Inflammatory macrophage treated with lipopolysaccharide for 4 hours (primary cell): ENCODE measurements at regions not wholly inside any gene's neighbourhood (a gene's known extent, or its start where the extent isn't known, plus 50 kb on each side); places are given as distances from the start of the nearest gene placed in this dataset.
"Not testable (repeated sequence)": the region's sequence is repeated elsewhere in the genome, so short reads cannot be mapped to it uniquely, and the experiment has no call there.

Experiments used
- DNase-seq: peaks from one replicate; pipeline ENCODE4 v3.0.0-alpha.2; 2020

DNA sequence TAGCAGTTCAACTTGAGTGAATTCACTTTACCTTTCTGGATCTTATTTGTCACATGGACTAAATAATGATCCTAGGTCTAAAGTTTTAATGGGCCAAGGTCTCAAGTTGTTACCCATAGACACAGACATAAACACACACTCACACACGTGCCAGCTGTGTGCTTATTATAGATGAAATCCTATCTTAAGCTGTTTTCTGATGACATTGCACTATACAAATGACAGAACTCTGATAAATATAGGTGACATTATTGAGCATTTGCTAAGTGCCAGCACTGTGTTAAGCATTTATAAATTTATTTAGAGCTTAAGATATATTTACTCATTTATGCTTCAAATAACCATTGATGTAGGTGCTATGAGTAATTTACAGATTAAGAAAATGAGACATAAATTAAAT, 474.4 kb upstream of the NR5A2 start:
- DNase-seq: no peak

DNA sequence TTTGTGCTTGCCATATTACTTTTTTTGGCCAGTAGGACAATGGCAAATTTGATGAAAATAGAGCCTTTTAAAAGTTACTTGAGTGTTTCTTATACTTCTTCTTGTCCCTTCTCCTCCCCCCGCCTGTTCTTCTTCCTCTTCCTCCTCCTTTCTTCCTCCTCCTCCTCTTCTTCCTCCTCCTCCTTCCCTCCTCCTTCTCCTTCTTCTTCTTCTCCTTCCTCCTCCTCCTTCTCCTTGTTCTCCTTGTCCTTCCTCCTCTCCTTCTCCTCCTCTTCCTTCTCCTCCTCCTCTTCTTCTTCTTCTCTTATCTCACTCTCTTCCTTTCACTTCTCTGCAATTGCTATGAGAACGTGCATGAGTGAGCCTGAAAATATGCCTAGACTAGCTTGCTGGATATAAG, 466.2 kb upstream of the NR5A2 start:
- no peak for DNase-seq

DNA sequence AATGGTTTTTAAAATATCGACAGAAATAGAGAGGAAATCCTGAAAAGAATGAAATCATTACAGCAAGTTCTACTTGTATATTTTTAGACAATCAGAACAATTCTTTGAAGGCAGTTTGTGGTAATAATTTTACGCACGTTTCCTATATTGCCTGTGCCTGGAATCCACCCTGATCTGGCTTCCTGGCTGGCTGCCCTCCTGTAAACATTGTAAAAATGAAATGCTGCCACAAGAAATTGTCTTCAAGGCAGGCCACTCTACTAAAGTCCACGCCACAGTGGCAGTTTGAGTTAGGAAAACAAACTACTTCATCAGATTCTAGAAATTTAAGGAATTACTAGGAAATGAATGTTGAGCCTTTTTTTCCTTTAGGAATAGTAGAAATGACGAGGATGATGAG, 454.5 kb upstream of the NR5A2 start:
- no peak for DNase-seq

DNA sequence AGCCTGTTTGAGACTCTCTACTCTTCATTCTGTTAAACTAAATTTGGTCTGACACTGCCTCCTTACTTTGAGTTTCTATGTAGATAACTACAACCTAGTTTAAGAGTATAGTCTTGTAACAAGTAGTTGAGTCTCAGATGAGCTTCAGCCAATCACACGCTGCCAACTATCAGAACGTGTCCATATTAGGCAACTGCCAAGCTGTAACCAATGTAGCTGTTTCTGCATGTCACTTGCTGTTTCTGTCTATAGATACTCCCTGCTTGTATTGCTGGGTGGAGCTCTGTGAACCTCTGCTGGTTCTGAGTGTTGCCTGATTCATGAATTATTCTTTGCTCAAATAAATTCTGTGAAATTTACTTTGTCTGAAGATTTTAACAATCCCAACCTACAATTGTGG, 452.6 kb upstream of the NR5A2 start:
- DNase-seq: no peak

DNA sequence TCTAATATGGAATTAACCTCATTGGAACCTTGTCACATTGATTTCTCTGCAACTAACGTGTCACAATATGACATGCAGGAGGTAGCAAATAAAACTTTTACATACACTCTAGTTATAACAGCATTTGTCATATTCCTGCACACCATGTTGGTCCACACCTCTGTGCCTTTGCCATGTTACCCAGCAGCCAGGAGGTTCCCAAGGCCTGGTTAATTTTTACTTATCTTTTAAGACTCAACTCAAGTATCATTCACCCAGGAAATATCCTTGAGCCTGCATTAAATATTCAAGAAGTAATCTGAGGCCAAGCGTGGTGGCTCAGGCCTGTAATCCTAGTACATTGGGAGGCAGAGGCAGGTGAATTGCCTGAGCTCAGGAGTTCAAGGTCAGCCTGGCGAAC, 447.2 kb upstream of the NR5A2 start:
- DNase-seq: no peak

DNA sequence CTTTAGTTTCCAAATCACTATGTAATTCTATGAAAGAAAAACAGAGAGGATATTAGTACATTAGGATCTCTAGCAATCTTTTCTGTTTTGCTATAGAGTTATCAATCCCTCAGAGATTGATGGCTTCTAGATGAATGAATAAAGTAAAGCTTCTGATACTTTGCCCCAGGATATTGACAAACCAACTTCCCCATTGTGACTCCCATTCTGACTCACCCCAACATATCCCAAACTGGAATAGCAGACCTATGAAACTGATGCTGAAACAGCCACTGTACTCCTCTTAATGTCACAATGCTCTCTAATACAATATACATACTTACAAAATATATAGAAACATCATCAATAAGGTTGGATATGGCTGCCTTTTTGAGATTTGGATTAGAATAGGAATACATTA, 442.1 kb upstream of the NR5A2 start:
- DNase-seq: peak; percentile 18

DNA sequence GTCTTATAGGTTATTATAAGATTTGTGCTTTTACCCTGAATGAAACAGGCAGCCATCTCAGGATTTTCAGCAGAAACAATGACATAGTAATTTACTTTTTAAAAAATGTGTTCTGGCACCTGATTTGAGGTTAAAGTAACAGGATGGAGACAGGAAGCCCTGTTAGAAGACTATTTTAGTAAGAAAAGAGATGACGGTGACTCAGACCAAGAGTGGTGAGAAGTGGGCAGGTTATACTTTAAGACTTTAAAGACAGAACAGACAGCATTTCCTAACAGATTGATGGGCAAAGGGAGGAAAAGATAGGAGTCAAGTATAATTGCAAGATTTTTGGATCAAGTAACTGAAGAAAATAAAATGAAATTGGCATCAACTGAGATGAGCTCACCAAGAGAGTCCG, 436.8 kb upstream of the NR5A2 start:
- DNase-seq: no peak

DNA sequence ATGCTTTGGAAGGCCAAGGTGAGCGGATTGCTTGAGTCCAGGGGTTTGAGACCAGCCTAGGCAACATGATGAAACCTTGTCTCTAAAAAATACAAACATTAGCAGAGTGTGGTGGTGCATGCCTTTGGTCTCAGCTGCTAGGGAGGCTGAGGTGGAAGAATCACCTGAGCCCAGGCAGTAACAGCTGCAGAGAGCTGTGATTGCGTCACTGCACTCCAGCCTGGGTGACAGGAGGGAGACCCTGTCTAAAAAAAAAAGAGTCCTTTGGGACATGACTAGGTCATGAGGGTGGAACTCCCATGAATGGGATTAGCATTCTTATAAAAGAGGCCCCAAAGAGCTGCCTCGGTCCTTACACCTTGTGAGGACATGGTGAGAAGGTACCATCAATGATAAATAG, 436.0 kb upstream of the NR5A2 start:
- DNase-seq: no peak

DNA sequence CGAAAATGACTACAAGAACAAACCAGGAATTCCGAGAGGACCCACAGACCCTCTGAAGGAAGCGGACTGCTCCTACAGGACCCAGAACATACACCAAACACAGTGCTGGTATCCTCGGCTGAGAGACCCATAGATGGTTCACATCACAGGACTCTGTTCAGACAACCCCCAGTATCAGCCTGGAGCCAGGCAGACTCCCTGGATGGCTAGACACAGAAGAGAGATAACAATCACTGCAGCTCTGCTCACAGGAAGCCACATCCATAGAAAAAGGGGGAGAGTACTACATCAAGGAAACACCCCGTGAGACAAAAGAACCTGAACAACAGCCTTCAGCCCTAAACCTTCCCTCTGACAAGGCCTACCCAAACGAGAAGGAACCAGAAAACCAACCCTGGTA, 434.0 kb upstream of the NR5A2 start:
- no peak for DNase-seq

DNA sequence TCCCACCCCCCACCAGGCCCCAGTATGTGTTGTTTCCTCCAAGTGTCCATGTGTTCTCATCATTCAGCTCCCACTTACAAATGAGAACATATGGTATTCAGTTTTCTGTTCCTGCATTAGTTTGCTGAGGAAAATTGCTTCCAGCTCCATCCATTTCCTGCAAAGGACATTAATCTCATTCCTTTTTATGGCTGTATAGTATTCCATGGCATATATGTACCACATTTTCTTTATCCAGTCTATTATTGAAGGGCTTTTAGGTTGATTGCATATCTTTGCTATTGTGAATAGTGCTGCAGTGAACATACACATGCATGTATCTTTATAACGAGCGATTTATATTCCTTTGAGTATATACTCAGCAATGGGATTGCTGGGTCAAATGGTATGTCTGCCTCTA, 431.1 kb upstream of the NR5A2 start:
- DNase-seq: not testable (repeated sequence)

DNA sequence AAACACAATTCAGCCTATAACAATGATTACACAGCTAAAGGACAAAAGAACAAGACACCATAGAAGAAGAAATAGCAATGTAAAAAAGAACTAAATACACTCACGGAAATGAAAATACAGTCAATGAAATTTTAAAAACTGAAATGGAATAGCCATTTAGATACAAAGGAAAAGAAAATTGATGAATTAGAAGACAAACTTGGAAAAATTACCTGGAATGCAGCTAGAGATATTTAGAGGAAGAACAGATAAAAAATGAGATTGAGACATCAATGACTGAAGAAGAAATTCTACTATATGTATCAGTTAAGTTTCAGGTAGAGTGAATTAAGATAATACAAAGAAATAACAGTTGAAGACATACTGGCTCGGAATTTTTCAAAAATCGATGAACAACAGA, 430.4 kb upstream of the NR5A2 start:
- DNase-seq: no peak

DNA sequence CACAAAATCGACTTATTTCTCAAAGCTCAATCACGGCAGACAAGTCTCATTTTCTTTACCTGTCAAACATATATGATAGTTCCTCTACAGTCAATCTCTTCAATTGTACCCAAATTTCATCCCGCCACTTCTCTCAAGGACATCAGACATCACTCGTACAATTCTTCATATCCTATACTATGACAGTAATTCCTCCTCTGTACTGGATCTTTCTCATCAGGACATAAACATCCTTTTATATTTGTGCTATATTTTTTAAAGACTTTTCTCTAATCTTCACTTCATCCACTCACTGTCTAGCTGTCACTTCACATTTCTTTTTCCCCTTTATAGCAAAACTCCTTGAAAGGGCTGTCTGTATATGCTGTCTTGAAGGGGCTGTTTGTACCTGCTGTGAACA, 419.1 kb upstream of the NR5A2 start:
- DNase-seq: no peak

DNA sequence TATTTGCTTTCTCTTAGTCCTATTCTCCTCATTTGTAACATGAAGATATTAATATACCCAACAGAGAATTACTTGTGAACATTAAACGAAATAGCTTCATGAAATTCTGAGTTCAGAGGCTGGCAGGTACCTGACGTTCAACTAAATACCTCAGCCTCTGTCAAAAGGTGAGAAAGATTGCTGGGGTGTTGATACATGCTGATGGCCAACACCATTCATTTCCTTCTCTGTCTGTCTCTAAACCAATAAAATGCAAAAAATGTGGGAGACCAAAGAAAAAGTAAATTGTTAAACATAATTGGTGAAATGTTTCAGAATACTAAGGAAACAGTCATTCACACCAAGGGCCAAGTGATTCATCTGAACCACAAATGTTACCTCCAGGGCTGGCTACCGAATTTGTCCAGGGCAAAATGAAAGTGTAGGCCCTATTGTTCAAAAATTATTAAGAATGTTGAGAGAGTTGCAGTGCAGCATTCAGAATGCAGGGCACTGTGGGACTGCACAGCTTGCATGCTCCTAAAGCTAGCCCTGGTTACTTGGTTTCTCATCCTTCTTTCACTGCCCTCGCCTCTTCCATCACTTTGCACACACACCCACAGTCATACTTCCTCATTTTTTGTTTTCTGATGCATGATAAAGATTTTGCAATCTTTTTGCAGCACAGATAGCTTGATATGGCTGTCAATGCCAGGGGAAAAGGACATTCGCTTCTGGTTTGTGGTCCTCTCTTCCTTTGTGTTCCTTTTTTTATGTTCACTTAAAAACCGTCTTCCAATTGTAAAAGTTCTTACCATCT, 414.3 kb upstream of the NR5A2 start:
- DNase-seq: peak; percentile 76

DNA sequence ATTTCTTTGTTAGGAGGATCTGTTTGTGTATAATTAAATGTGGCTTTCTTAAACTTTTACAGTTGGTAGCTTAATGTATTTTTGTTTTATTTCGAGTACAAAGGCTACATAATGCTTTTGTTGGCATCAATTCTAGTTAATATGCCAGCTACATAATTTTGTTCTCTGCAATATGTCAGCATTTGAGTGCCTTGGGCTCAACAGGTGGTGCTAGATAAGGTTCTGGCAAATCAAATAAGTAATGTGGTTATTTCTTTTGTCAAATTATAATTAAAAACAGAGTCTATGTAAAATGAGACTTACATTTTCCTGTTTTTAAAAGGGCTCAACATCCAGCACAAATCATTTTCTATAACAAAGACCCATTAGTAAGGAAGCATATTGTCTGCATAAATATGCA, 410.6 kb upstream of the NR5A2 start:
- no peak for DNase-seq

DNA sequence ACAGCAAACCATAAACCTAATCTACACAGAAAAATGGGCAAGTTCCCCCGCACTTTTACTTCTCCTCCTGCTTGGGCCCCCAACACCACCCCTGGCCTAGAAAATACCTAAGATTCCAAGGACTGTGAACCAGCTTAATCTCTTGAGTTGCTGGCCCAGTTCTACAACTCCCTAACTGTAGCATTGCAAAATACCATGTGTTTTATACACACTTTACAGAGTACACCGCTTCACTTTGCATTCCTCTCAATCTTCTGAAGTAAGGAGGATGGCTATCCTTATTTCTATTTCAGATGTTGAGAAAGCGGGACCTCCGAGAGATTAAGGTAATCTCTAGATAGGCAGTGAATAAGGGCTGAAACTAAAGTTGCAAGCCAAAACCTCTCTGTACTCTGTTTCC, 408.3 kb upstream of the NR5A2 start:
- DNase-seq: no peak

DNA sequence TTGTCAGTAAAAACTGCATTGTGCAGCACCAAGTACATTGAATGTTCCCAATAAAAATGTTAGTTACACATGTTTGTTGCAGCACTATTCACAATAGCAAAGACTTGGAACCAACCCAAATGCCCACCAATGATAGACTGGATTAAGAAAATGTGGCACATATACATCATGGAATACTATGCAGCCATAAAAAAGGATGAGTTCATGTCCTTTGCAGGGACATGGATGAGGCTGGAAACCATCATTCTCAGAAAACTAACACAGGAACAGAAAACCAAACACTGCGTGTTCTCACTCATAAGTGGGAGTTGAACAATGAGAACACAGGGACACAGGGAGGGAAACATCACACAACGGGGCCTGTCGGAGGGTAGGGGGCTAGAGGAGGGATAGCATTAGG, 401.3 kb upstream of the NR5A2 start:
- not testable (repeated sequence) for DNase-seq

DNA sequence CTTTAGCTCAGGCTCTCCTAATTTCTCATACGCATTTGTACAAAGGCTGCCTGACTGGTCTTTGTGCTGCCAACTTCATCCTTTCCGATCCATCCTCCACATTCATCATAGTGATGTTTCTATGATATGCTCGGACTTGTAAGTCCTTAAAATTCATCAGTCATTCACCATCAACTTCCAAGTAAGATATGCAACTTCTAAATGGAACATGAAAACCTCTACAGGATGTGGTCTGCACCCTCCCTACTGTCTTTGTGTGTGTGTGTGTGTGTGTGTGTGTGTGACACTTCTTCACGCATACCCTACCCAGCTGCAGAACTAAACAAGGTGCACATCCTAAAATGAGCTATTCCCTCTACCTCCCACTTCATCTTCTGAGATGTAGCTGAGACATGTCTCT, 397.9 kb upstream of the NR5A2 start:
- DNase-seq: no peak

DNA sequence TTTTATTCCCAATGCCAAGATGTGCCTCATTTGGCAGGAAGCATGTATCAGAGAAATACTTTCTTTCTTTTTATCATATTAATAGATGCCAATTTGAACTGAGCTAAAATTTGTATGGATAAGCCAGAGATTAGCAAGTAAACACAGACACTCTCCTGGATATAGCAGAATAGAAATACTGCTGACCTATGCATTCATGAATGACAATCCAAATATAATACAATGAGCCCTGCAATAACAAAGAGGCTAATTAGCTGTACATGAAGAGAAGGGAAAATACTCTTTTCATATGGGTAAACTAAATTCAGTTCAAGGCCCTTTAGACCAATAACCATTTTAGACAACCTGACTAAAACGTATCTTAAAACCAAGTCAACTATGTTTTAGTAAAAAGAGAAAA, 388.1 kb upstream of the NR5A2 start:
- no peak for DNase-seq

DNA sequence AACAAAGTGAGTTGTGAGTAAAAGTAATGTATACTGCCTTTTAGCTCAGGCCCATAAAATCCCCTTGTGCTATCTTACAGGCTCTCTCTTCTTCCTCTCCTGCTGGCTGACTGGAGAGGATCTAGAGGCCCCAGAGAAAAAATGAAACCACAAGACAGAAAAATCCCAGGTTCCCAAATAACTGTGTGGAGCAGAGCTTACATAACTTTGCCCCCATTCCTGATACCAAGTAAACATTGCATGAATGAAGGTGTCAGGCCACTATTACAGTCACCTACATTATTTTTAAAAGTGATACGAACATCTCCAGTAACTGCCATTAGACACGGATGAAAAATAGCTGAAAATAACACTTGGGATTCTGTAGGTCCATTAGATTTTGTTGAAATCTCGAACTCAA, 386.0 kb upstream of the NR5A2 start:
- DNase-seq: no peak

DNA sequence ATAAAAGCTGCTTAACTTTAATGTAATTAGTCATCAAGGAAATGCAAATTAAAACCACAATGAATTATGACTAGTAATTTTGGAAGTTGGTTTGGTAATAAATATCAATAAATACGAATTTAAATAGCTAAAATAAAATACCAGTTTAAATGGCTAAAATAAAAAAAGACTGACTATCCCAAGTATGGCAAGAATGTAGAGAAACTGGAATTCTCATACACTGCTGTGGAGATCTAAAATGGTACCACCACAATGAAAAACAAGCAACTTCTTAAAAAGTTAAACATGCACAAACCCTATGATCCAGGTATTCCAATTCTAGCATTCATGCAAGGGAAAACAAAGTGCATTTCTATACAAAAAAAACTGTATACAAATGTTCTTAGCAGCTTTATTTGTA, 382.6 kb upstream of the NR5A2 start:
- no peak for DNase-seq

DNA sequence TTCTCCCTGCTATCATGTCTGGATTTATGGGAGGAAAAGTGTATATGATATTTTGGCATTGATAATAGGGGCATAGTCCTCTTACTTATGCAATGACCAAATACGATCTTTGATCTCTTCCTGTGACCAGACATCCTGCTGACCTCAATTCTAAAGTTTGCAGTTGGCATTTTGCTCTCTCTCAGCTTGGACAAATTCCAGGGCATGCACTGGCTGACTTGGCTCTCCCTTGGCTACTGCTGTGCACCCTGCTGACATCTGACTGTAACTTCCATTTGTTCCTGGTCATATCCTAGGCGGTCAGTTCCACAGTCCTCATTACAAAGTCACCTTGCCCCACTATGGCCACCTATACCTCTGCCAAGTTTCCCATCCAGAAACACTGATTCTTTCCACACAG, 380.7 kb upstream of the NR5A2 start:
- DNase-seq: no peak

DNA sequence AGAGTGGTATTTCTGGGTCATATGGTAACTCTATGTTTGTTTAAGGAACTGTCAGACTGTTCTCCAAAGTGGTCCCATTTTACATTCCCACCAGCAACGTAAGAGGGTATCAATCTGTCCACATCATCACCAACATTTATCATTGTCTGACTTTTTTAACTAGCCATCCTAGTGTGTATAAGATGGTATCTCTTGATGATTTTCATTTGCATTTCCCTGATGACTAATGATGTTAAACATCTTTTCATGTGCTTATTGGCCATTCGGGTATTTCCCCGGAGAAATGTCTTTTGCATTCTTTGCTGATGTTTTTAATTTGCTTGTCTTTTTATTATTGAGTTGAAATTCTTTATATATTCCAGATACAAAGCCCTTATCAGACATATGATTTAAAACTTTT, 370.1 kb upstream of the NR5A2 start:
- no peak for DNase-seq

DNA sequence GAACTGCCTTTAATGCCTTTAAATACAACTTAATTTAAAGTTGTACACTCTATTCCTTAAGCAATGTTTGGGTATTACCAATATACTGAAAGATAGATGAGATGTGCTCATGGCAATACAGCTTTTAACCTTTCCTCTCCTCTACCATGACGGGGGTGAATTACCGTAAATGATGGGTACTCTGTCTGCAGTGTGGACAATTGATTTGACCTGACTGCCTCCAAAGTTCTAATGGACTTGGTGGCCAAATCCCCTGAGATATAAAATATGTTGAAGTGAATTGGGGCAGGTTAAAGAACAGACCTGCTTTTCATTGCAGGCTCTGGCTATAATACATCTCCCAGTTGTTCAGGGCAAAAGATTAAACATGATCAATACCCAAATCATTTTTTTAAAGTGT, 367.4 kb upstream of the NR5A2 start:
- DNase-seq: no peak

DNA sequence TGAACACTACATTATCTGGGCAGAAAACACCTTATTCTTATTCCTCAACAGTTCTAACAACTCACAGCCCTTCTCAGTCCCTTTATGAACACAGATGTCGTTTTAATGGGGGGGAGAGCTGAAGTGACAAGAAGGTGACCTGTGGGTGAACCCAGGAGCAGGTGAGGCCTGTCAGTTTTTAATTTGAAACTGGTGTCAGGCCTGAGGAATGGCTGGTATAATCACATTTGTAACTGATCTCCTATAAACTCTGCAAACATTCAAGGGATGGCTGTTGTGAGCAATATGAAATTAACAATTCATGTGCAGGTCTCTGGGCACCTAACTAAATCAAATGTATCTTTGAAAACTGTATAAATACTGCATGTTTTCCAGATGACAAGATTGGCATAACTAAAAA, 362.1 kb upstream of the NR5A2 start:
- no peak for DNase-seq

DNA sequence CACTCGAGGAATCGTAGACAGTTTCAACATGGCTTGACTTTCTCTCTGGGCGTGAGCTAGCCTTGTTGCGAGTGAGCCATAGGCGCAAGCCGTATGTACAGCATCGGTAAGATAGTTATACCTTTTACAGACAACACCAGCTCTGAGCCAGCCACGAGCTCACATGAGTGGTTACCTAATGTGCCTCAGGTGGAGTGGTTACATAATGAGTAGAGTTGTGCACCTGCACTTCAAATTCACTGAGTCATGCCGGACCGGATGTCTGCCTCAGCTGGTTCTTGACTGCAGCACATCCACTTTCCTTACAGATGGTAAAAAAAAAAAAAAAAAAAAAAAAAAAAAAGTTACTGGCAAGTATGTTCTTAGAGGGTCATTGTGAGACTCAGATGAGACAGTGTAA, 360.4 kb upstream of the NR5A2 start:
- DNase-seq: no peak

DNA sequence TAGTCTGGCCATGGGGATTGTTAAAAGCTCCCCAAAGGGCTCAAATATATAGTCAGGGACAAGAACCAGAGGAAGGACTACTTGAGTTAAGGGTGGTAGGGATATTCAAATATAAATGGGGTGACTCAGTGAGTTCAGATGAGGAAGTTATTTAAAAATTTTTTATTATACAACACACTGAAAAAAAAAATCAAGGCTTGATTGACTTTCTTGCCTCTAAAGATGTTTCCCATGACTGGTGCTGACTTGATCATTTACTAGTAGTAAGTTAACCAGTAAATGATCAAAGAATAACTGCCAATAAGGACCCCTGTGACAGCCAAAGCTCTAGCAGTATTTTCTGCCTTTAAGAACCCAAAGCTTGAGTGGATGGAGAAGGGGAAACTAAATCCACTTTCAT, 357.6 kb upstream of the NR5A2 start:
- DNase-seq: no peak
